ENCODE measurements at regions not wholly inside any gene's neighbourhood (a gene's known extent, or its start where the extent isn't known, plus 50 kb on each side); places are given as distances from the start of the nearest gene placed in this dataset.

DNA sequence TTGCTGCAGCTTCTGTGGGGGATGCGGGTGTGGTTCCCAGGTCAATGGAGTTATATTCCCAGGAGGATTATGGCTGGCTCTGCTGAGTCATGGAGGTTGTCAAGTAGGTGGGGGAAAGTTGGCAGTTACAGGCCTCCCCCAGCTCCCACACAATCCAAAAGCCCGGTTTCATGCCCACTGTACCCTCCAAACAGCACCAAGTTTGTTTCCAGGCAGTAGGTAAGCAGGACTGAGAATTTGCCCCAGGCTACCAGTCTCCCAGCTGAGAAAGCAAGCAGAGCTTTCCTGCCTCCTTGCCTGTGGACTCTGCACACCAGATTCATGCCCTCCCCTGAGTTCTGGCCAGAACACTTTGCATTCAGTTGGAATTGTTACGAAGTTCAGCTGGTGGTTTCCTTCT lies 578.2 kb downstream of the MEI4 start:
- no peak for TF ChIP-seq FOXM1 (IDR thresholded peaks at IDR 0.05; ENCODE audit: borderline replicate concordance, low read depth)
- TF ChIP-seq CREB1 (IDR thresholded peaks at IDR 0.05; ENCODE audit: low read depth): no peak
- TF ChIP-seq TAF1 (IDR thresholded peaks at IDR 0.05; ENCODE audit: low read depth): no peak
- no peak for TF ChIP-seq TCF12 (IDR thresholded peaks at IDR 0.05; ENCODE audit: low read depth)
- TF ChIP-seq EP300 (IDR thresholded peaks at IDR 0.05; ENCODE audit: borderline replicate concordance): no peak
- TF ChIP-seq, protein P1, sequence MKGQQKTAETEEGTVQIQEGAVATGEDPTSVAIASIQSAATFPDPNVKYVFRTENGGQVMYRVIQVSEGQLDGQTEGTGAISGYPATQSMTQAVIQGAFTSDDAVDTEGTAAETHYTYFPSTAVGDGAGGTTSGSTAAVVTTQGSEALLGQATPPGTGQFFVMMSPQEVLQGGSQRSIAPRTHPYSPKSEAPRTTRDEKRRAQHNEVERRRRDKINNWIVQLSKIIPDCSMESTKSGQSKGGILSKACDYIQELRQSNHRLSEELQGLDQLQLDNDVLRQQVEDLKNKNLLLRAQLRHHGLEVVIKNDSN (IDR thresholded peaks at IDR 0.05): no peak
- no peak for TF ChIP-seq YY1 (IDR thresholded peaks at IDR 0.05; ENCODE audit: low read depth)
- no peak for TF ChIP-seq NFIC (IDR thresholded peaks at IDR 0.05)
- TF ChIP-seq RAD21 (IDR thresholded peaks at IDR 0.05; ENCODE audit: low read depth): no peak
- no peak for TF ChIP-seq EGR1 (IDR thresholded peaks at IDR 0.05)
- TF ChIP-seq, protein P2, sequence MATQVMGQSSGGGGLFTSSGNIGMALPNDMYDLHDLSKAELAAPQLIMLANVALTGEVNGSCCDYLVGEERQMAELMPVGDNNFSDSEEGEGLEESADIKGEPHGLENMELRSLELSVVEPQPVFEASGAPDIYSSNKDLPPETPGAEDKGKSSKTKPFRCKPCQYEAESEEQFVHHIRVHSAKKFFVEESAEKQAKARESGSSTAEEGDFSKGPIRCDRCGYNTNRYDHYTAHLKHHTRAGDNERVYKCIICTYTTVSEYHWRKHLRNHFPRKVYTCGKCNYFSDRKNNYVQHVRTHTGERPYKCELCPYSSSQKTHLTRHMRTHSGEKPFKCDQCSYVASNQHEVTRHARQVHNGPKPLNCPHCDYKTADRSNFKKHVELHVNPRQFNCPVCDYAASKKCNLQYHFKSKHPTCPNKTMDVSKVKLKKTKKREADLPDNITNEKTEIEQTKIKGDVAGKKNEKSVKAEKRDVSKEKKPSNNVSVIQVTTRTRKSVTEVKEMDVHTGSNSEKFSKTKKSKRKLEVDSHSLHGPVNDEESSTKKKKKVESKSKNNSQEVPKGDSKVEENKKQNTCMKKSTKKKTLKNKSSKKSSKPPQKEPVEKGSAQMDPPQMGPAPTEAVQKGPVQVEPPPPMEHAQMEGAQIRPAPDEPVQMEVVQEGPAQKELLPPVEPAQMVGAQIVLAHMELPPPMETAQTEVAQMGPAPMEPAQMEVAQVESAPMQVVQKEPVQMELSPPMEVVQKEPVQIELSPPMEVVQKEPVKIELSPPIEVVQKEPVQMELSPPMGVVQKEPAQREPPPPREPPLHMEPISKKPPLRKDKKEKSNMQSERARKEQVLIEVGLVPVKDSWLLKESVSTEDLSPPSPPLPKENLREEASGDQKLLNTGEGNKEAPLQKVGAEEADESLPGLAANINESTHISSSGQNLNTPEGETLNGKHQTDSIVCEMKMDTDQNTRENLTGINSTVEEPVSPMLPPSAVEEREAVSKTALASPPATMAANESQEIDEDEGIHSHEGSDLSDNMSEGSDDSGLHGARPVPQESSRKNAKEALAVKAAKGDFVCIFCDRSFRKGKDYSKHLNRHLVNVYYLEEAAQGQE (IDR thresholded peaks at IDR 0.05; ENCODE audit: low read depth): no peak
- TF ChIP-seq ZBTB7A (IDR thresholded peaks at IDR 0.05; ENCODE audit: low read depth): no peak
- no peak for TF ChIP-seq TEAD4 (IDR thresholded peaks at IDR 0.05)
- TF ChIP-seq, protein P3, sequence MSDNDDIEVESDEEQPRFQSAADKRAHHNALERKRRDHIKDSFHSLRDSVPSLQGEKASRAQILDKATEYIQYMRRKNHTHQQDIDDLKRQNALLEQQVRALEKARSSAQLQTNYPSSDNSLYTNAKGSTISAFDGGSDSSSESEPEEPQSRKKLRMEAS (IDR thresholded peaks at IDR 0.05): no peak
- no peak for TF ChIP-seq CEBPB (IDR thresholded peaks at IDR 0.05)

DNA sequence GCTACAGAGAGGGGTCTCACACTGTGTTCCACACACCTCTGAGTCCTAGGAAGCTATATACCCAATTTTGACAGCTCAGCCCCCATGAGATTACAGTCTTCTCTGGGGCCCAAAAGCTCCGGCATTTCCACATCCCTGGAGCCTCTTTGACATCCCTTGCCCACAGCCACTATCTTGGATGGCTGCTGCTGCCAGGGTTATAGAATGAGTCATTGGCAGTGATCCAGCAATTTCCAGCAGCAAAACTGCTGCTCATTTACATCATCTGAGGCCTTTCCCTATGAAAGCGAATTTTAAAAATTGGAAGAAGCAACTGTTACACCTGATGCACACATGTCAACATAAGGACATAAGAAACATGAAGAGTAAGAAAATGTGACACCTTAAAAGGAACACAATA lies 590.7 kb downstream of the MEI4 start:
- TF ChIP-seq CEBPB (IDR thresholded peaks at IDR 0.05) (no peak), EGR1 (IDR thresholded peaks at IDR 0.05) (no peak), YY1 (IDR thresholded peaks at IDR 0.05; ENCODE audit: low read depth) (no peak), RAD21 (IDR thresholded peaks at IDR 0.05; ENCODE audit: low read depth) (no peak), ZBTB7A (IDR thresholded peaks at IDR 0.05; ENCODE audit: low read depth) (no peak), EP300 (IDR thresholded peaks at IDR 0.05; ENCODE audit: borderline replicate concordance) (no peak), NFIC (IDR thresholded peaks at IDR 0.05) (no peak)
- TF ChIP-seq, protein P3 (IDR thresholded peaks at IDR 0.05): no peak

DNA sequence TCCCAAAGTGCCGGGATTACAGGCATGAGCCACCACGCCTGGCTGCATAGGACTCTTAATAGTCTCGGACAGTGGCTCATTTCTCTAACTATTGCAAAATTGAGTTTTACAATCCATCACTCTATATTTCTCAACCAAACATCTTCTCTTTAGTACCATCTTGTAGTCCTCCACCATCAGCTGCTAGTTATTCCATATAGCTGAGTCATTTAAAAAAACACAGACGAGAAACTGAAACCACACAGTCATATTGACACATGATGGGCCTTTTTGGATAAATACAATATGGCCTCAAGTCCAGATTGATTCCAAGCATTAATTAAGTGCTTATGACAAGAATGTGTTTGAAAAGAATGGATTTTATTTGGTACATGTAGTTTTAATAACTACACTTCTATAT lies 599.1 kb downstream of the MEI4 start:
- TF ChIP-seq, protein P1 (IDR thresholded peaks at IDR 0.05): no peak
- TF ChIP-seq TCF12 (IDR thresholded peaks at IDR 0.05; ENCODE audit: low read depth): no peak
- no peak for TF ChIP-seq CREB1 (IDR thresholded peaks at IDR 0.05; ENCODE audit: low read depth)
- no peak for TF ChIP-seq EP300 (IDR thresholded peaks at IDR 0.05; ENCODE audit: borderline replicate concordance)
- TF ChIP-seq CEBPB (IDR thresholded peaks at IDR 0.05): no peak
- TF ChIP-seq RAD21 (IDR thresholded peaks at IDR 0.05; ENCODE audit: low read depth): no peak
- TF ChIP-seq TAF1 (IDR thresholded peaks at IDR 0.05; ENCODE audit: low read depth): no peak
- TF ChIP-seq, protein P3 (IDR thresholded peaks at IDR 0.05): no peak
- no peak for TF ChIP-seq FOXM1 (IDR thresholded peaks at IDR 0.05; ENCODE audit: borderline replicate concordance, low read depth)
- TF ChIP-seq ZBTB7A (IDR thresholded peaks at IDR 0.05; ENCODE audit: low read depth): no peak
- no peak for TF ChIP-seq YY1 (IDR thresholded peaks at IDR 0.05; ENCODE audit: low read depth)
- TF ChIP-seq, protein P2 (IDR thresholded peaks at IDR 0.05; ENCODE audit: low read depth): no peak
- no peak for TF ChIP-seq NFIC (IDR thresholded peaks at IDR 0.05)
- no peak for TF ChIP-seq TEAD4 (IDR thresholded peaks at IDR 0.05)
- no peak for TF ChIP-seq EGR1 (IDR thresholded peaks at IDR 0.05)

GRCh38 chr6:78253618-78254017 lies 600.8 kb downstream of the MEI4 start:
- TF ChIP-seq TAF1 (IDR thresholded peaks at IDR 0.05; ENCODE audit: low read depth): no peak
- no peak for TF ChIP-seq EGR1 (IDR thresholded peaks at IDR 0.05)
- TF ChIP-seq, protein P1 (IDR thresholded peaks at IDR 0.05): no peak
- no peak for TF ChIP-seq FOXM1 (IDR thresholded peaks at IDR 0.05; ENCODE audit: borderline replicate concordance, low read depth)
- TF ChIP-seq, protein P3 (IDR thresholded peaks at IDR 0.05): no peak
- TF ChIP-seq EP300 (IDR thresholded peaks at IDR 0.05; ENCODE audit: borderline replicate concordance): no peak
- TF ChIP-seq YY1 (IDR thresholded peaks at IDR 0.05; ENCODE audit: low read depth): no peak
- TF ChIP-seq TEAD4 (IDR thresholded peaks at IDR 0.05): no peak
- TF ChIP-seq RAD21 (IDR thresholded peaks at IDR 0.05; ENCODE audit: low read depth): no peak
- TF ChIP-seq CEBPB (IDR thresholded peaks at IDR 0.05): no peak
- TF ChIP-seq, protein P2 (IDR thresholded peaks at IDR 0.05; ENCODE audit: low read depth): no peak
- TF ChIP-seq CREB1 (IDR thresholded peaks at IDR 0.05; ENCODE audit: low read depth): no peak
- no peak for TF ChIP-seq NFIC (IDR thresholded peaks at IDR 0.05)
- no peak for TF ChIP-seq TCF12 (IDR thresholded peaks at IDR 0.05; ENCODE audit: low read depth)
- no peak for TF ChIP-seq ZBTB7A (IDR thresholded peaks at IDR 0.05; ENCODE audit: low read depth)

Measured in Ishikawa (cell line).